Effector memory CD4-positive, alpha-beta T cell (primary cell): ENCODE measurements at regions not wholly inside any gene's neighbourhood (a gene's known extent, or its start where the extent isn't known, plus 50 kb on each side); places are given as distances from the start of the nearest gene placed in this dataset.

Experiments used
- DNase-seq, 3 donors: peaks; one replicate each; pipeline ENCODE4 v3.0.0-alpha.2; 2020
- H3K27ac ChIP-seq: 2 replicates; pipeline ENCODE4 v1.7.0; 2013; ENCODE audit warnings: mild to moderate bottlenecking, low read length, moderate library complexity; ENCODE audit not compliant: insufficient read depth, poor library complexity, severe bottlenecking
- H3K27me3 ChIP-seq: replicated peaks from 2 replicates; pipeline ENCODE4 v1.7.0; 2013; ENCODE audit warnings: mild to moderate bottlenecking, low read length; ENCODE audit not compliant: insufficient read depth, control insufficient read depth, poor library complexity, severe bottlenecking
- H3K36me3 ChIP-seq: 2 replicates; pipeline ENCODE4 v1.7.0; 2013; ENCODE audit warnings: mild to moderate bottlenecking, low read length, moderate library complexity; ENCODE audit not compliant: control insufficient read depth, insufficient read depth
- H3K4me1 ChIP-seq: 2 replicates; pipeline ENCODE4 v1.7.0; 2013; ENCODE audit warnings: low read length, mild to moderate bottlenecking; ENCODE audit not compliant: control insufficient read depth, insufficient read depth, poor library complexity, severe bottlenecking
- H3K4me3 ChIP-seq: 2 replicates; pipeline ENCODE4 v1.7.0; 2013; ENCODE audit warnings: low read length, low read depth, mild to moderate bottlenecking; ENCODE audit not compliant: insufficient read depth, poor library complexity, severe bottlenecking
- H3K9me3 ChIP-seq: 2 replicates; pipeline ENCODE4 v1.7.0; 2013; ENCODE audit warnings: mild to moderate bottlenecking, low read length, moderate library complexity; ENCODE audit not compliant: control insufficient read depth

DNA sequence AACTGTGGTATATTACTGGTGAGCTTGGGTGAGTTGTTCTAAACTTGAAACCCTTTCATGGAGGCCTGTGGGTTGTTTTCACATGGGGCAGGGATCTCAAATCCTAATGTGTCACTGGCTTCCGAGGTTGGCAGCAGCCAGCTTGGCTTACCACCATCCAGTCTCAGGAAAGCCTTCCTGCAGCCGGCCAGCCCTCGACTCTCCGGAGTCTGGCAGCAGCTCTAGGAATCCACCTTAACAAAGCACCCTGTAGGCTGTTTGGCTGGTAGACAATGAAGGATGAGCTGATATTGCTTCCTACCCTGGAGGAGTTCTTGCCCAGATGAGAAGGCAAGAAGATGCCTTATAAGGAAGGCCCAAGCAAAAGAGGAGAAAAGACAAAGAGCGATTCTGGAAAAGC lies 188.3 kb downstream of the KLF12 start:
- DNase-seq = no peak
- H3K4me1 ChIP-seq = peaks cover 25% of the 10 kb centered on the region

DNA sequence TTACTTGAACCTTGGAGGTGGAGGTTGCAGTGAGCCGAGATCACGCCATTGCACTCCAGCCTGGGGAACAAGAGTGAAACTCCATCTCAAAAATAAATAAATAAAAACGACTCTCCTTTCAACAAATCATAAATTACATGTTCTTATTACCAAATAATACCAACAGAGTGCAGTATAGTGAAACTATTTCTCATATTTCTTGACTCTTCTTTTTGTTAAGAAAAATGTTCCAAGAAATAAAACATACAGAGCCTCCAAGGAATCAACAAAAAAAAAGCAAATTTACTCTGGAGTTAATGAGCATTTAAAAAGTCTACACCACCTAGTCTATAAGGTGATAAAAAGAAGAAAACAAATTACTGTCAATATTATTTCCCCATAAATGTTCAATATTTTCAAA lies 188.8 kb downstream of the KLF12 start:
- DNase-seq = no peak
- no peaks in the 10 kb centered on the region for H3K9me3 ChIP-seq
- H3K4me1 ChIP-seq = peaks cover 25% of the 10 kb centered on the region
- no peaks in the 10 kb centered on the region for H3K27me3 ChIP-seq
- no peak overlapping the region for H3K4me3 ChIP-seq
- no peaks in the 10 kb centered on the region for H3K36me3 ChIP-seq
- H3K27ac ChIP-seq = no peak overlapping the region

More for the DNA sequence above, 188.3 kb downstream of the KLF12 start:
- peak overlapping the region; percentile 21 for H3K27ac ChIP-seq
- no peaks in the 10 kb centered on the region for H3K27me3 ChIP-seq
- H3K4me3 ChIP-seq = no peak overlapping the region
- no peaks in the 10 kb centered on the region for H3K36me3 ChIP-seq
- no peaks in the 10 kb centered on the region for H3K9me3 ChIP-seq

DNA sequence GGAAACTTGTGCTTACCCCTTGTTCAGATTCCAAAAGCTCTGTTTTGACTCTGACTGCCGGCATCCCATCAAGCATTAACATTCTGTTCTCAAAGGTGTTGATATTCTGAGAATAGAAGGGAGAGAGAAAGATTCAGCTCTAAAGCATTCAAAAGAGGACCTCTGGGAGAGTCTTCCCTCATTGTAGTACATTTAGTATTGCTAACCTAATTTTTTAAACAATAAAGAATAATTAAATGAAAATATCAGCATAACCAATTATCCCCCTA lies 190.3 kb downstream of the KLF12 start:
- Histone ChIP-seq H3K27ac (peak overlapping the region; percentile 65), H3K4me1 (peaks cover 29% of the 10 kb centered on the region), H3K9me3 (no peaks in the 10 kb centered on the region), H3K36me3 (peaks cover 2% of the 10 kb centered on the region), H3K4me3 (peak overlapping the region; percentile 8), H3K27me3 (no peaks in the 10 kb centered on the region)
- no peak for DNase-seq

DNA sequence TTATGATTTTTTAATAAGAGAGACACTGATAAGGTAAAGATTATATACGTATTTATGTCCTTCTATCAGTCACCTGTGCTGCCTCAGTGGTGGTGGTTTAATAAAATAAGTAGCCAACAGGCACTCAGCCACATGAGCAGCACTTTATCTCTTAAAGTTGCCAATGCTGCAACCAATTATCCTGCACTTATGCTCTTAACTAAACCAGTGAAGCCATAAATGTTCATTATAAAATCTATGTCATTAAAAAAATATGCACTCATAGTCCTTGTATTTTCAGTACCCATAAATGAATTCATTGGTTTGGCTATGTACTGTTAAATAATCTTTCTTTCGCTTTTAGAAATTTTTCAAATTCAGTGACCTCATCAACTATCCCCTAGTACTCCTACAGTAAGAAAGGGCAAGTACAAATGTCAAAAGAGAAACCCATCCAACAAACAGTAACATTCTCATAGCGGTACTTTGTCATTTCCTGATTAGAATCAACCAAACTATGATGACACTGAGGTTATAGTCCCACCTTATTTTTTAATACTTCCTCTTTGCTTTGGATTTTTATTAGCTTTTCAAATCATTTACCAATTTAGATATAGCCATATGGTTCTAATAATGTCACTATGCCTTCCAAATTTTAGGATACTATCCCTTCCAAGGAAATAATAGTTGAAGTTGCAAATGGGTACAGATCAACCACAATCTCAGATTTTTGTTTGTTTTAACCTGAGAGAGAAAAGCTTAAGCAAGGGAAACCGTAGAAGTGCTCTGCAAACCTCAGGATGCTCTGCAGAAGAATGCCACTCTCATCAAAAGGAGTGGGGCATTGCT lies 190.9 kb downstream of the KLF12 start:
- no peak for DNase-seq
- peak overlapping the region; percentile 8 for H3K4me3 ChIP-seq
- H3K27ac ChIP-seq = peak overlapping the region; percentile 65
- no peaks in the 10 kb centered on the region for H3K9me3 ChIP-seq
- peaks cover 27% of the 10 kb centered on the region for H3K4me1 ChIP-seq
- no peaks in the 10 kb centered on the region for H3K27me3 ChIP-seq
- peaks cover 6% of the 10 kb centered on the region for H3K36me3 ChIP-seq

DNA sequence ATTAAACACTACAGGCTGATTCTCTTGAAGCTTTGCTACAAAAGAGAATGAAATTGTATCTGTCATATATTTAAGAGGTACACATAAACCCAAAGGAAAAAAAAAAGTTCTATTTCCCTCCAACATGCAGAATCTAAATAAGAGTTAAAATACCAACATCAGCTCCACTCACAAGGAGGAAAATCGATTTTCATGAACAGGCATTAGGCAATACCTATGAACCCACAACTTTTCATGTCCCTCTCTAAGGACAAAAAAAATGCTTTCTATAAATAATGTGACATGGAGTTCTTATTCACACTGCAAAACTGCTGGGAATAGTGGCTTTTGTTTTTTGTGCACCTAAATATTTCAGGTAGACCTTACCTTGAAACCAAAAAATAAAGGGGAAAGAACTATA lies 192.5 kb downstream of the KLF12 start:
- no peaks in the 10 kb centered on the region for H3K9me3 ChIP-seq
- no peak overlapping the region for H3K27ac ChIP-seq
- H3K27me3 ChIP-seq = no peaks in the 10 kb centered on the region
- no peak for DNase-seq
- H3K36me3 ChIP-seq = peaks cover 6% of the 10 kb centered on the region
- peaks cover 24% of the 10 kb centered on the region for H3K4me1 ChIP-seq
- no peak overlapping the region for H3K4me3 ChIP-seq

DNA sequence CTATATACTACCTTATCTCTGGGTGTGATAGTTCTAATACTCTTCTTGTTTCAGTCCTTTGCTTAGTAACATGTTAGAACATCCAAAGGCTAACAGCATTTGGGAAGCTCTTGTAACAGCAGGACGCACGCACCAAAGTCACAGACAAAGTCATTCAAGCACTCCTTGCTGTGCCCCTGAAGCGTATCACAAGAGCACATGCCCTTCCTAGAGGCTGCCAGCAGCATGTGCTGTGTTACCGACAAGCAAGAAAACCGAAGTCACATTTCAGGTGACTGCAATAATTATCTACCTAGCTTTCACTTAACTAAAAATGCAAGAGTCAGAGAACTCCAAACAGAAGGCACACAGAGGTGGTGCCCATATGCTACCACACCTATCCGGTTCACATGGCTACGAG lies 194.1 kb downstream of the KLF12 start:
- Histone ChIP-seq H3K36me3 (peaks cover 12% of the 10 kb centered on the region), H3K27me3 (no peaks in the 10 kb centered on the region), H3K27ac (no peak overlapping the region), H3K4me1 (peaks cover 29% of the 10 kb centered on the region), H3K9me3 (no peaks in the 10 kb centered on the region), H3K4me3 (no peak overlapping the region)
- DNase-seq = no peak

DNA sequence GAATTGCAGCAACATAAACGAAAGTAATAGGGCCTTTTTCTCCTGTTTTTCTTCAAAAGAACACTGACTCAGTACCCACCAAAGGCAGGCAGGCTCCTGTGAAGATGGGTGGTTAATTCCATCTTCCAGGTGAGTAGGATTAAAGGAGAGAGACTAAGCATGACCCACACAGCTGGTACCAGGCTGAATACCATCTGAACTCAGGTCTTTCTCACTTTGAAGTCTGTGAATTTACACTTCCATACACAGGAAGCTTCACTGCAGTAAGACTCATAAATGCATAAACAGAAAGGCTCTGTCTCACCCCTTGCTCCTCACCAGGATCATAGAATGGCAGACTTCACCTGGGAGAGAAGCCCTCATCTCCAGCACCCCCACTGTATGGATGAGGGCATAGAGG lies 194.6 kb downstream of the KLF12 start:
- peaks cover 25% of the 10 kb centered on the region for H3K4me1 ChIP-seq
- no peak overlapping the region for H3K4me3 ChIP-seq
- no peaks in the 10 kb centered on the region for H3K27me3 ChIP-seq
- DNase-seq = no peak
- H3K36me3 ChIP-seq = peaks cover 12% of the 10 kb centered on the region
- H3K27ac ChIP-seq = no peak overlapping the region
- no peaks in the 10 kb centered on the region for H3K9me3 ChIP-seq

DNA sequence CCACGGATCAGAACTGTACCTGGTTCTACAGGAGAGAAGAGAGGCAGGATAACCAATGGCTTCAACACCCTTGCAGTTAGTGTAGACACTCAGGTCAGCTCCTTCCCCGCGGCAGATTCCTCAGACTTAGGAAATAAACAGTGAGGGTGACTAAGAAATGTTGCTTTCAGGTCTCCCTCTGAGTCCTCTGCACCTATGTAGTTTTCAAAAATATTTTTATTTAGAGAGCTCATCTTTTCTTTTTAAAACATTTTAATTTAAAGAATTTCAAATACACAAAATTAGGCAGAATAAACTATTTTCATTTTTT lies 195.2 kb downstream of the KLF12 start:
- no peak for DNase-seq
- Histone ChIP-seq H3K4me1 (peaks cover 19% of the 10 kb centered on the region), H3K27ac (no peak overlapping the region), H3K4me3 (no peak overlapping the region), H3K36me3 (peaks cover 12% of the 10 kb centered on the region), H3K9me3 (no peaks in the 10 kb centered on the region), H3K27me3 (no peaks in the 10 kb centered on the region)

DNA sequence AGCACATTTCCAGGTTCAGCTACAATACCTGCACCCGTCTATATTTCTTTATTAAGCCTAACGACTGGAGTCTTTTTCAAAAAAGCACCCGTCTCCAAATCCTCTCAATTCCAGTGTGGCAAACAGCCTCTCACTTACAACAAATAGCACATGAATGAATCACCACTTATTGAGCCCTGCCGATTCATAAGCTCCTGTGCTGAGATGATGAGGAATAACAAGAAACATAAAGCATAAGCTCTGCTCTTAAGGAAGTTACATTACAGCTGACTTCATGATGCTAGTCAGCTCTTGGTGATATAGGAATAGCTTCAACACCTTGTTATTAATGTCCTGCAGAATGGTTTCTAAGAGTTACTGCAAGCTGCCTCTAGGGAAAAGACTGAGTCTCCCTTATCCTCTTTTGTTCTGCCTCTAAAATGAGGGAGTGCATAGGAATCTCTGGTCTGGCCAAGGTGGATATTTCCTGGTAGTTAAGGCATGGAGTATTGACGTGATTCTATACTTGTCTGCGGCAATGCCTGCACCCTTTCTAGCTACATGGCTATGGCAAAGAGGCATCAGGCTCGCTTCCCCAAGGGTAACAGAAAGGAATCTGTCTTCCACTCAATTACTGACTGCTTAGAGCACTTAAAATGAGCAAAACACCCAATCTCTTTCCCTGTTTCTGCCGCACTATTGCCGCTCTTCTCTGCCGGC lies 195.7 kb downstream of the KLF12 start:
- H3K27me3 ChIP-seq = no peaks in the 10 kb centered on the region
- no peak overlapping the region for H3K27ac ChIP-seq
- peaks cover 14% of the 10 kb centered on the region for H3K4me1 ChIP-seq
- no peaks in the 10 kb centered on the region for H3K9me3 ChIP-seq
- H3K36me3 ChIP-seq = peaks cover 12% of the 10 kb centered on the region
- H3K4me3 ChIP-seq = no peak overlapping the region
- DNase-seq = no peak

DNA sequence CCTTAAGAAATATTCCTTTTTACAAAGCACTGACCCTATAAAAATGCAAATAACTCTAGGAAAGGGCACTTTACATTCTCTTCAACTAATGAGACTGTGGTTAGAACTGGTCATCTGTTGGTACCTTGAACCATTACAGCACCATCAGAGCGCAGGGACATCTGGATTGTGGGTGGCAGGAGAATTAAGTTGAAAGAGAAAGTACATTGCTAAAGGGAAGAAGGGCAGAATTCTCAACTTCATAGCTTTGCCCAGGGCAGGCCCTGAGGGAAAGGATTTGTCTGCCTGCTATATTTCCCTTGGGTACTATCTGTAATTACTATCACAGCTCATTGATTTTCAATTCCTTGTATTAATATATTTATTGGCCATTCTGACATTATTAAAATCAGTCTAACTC lies 196.8 kb downstream of the KLF12 start:
- no peaks in the 10 kb centered on the region for H3K27me3 ChIP-seq
- H3K9me3 ChIP-seq = no peaks in the 10 kb centered on the region
- no peak for DNase-seq
- peaks cover 12% of the 10 kb centered on the region for H3K36me3 ChIP-seq
- peaks cover 8% of the 10 kb centered on the region for H3K4me1 ChIP-seq
- no peak overlapping the region for H3K4me3 ChIP-seq
- no peak overlapping the region for H3K27ac ChIP-seq
